Fibroblast of the aortic adventitia (primary cell): ENCODE measurements at regions not wholly inside any gene's neighbourhood (a gene's known extent, or its start where the extent isn't known, plus 50 kb on each side); places are given as distances from the start of the nearest gene placed in this dataset.

ENCODE experiments used
- DNase-seq: peaks from one replicate; pipeline ENCODE4 v3.0.0-alpha.2; 2010; ENCODE audit warnings: low read depth
- H3K4me3 ChIP-seq: 2 replicates; pipeline ENCODE4 v1.5.1; 2011; ENCODE audit warnings: low read depth, mild to moderate bottlenecking, control low read depth, low read length, moderate library complexity
- CTCF ChIP-seq: IDR thresholded peaks from 2 replicates; pipeline ENCODE4 v1.5.1; 2011; ENCODE audit warnings: mild to moderate bottlenecking, low read length, control low read depth, inconsistent platforms; ENCODE audit not compliant: insufficient read depth

- DNase-seq, result no peak
- no peak overlapping the region for H3K4me3 ChIP-seq
- no peak for TF ChIP-seq CTCF
These were observed 277.0 kb upstream of the RMST start for GRCh38 chr12:97185567-97185966.

DNA sequence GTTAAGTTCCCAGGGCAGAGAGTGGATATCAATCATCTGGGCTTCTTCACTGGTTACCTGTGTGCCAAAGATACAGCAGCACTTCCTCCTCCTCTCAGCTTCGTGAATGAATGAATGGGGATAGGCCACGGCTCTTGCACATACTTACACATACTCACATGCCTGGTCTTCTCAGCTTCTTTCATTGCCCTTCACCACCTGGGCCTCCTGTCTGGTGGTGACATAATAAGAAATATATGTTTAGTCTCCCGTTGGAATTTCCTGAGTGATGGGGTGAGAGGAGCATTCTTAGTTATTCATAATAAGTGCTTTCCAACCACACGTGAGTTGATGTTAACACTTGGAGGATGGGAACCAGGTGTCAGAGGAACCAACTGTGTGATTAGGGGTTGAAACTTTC, 268.1 kb upstream of the RMST start:
- H3K4me3 ChIP-seq, result no peak overlapping the region
- TF ChIP-seq CTCF, result no peak
- no peak for DNase-seq

DNA sequence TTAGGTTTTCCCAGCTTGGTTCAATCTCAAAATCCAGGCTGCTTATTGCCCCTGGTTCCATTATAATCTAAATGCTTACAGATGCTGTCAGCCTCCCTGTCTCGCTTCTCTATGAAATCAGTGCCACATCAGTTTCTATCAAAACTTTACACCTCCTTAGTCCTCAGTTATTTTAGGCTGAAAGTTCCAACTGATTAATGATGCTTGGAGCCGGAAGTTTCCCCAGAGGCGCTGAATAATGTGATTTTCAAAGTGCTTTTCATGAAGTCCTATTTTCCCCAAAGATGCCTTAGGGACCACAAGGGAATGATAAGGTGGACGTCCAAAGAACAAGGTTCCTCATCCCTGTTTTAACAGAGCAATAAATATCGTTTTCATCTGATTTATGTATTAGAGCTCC, 262.4 kb upstream of the RMST start:
- TF ChIP-seq CTCF, result no peak
- H3K4me3 ChIP-seq, result no peak overlapping the region
- no peak for DNase-seq

DNA sequence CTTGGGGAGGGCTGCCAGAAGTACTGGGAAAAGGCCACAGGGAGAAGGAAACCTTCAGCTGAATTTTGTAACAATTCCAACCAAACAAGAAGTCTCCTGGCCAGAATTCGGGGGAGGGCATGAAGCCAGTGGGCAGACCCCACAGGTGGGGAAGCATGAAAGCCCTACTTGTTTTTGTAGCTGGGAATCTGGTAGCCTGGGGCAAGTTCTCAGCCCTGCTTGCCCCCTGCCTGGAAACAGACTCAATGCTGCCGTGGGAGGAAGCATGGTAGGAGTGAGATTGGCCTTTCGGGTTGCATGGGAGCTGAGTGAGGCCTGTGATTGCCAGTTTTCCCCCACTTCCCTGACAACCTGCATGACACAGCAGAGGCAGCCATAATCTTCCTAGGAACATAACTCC, 259.2 kb upstream of the RMST start:
- H3K4me3 ChIP-seq, result no peak overlapping the region
- DNase-seq, result no peak
- no peak for TF ChIP-seq CTCF

DNA sequence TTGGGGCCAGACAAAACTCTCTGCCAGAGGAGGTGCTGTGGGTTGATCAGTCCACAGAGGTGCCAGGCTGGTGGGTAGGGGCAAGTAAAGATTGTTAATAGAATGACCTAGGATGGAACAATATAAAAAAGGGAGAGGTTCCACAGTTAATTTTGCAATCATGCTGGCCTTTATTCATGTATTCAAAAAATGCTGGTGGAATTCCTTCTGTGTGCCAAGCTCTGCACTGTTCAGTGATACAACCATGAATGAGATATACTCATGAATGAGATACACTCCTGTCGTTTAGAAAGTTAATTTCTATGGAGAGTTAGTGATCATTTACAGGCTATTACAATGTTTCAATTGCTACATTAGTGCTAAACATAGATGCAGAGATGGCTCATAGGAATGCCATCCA, 252.6 kb upstream of the RMST start:
- DNase-seq, result no peak
- no peak for TF ChIP-seq CTCF
- no peak overlapping the region for H3K4me3 ChIP-seq

GRCh38 chr12:97211416-97211930, 251.1 kb upstream of the RMST start:
- no peak for TF ChIP-seq CTCF
- no peak overlapping the region for H3K4me3 ChIP-seq
- no peak for DNase-seq

- DNase-seq, result no peak
- H3K4me3 ChIP-seq, result no peak overlapping the region
- no peak for TF ChIP-seq CTCF
These were observed 245.8 kb upstream of the RMST start for GRCh38 chr12:97216848-97217247.
